ENCODE measurements at regions not wholly inside any gene's neighbourhood (a gene's known extent, or its start where the extent isn't known, plus 50 kb on each side); places are given as distances from the start of the nearest gene placed in this dataset.

DNA sequence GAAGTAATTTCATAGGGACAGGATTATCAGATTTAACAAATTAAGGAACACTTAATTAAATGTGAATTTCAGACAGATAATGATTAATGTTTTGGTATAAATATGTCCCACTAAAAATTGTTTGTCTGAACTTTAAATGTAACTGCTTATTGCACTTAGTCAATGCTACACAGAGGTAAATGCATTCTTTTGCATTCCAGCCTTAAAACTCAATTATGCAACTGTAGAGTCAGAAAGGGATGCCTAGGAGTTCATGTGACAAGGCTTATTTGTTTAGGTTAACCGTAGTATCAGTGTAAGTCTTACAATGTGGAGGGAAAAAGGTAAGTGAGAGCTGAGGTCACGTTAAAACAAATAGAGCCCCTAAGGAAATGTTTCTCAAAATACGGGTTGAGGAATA lies 347.2 kb upstream of the ARGLU1 start:
- intact Hi-C loops (cut with DNase I): loop anchor here (5.0 kb wide), 5 partner anchors 43 to 363 kb away; no protein-coding TSS in a partner anchor
- ATAC-seq (no peak), DNase-seq (ENCODE audit: missing footprints) (no peak)

DNA sequence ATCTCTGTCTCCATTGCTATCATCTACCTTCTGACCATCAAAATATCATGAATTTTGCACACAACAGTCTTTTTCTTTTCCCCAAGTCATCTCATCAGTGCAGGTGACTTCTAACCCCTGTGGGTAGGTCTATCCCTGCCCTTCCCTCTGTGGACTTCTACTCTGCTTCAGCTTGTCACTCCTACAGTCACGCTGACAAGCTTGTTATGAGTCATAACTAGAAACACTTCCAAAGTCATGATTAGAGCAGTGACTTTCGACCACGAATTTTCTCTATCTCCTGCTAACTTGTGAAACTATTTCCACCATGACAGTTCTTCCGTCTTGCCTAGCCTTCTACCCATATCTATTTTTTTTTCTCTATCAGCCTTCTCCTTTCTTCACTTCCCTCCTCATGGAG lies 343.7 kb upstream of the ARGLU1 start:
- ATAC-seq: no peak

DNA sequence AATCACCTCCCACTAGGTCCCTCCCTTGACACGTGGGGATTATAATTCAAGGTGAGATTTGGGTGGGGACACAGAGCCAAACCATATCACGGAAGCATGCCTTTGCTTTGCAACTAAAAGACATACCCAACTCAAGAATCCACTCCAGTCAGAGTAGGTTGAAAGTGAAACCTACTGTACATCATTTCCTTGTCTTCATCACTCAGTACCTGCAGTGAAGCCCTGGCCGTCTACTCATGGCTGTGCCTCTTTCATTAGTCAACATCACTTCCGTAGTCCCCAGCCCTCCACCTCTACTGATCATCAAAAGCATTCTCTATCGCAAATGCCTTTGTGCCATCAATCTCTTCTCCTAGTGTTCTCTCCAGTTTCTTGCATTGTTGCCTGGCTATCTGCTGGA lies 343.1 kb upstream of the ARGLU1 start:
- ATAC-seq (no peak), DNase-seq (ENCODE audit: missing footprints) (no peak)
- intact Hi-C loops (cut with DNase I): no loop called here

More for the DNA sequence above, 343.7 kb upstream of the ARGLU1 start:
- intact Hi-C loops (cut with DNase I): no loop called here
- DNase-seq (ENCODE audit: missing footprints): no peak

DNA sequence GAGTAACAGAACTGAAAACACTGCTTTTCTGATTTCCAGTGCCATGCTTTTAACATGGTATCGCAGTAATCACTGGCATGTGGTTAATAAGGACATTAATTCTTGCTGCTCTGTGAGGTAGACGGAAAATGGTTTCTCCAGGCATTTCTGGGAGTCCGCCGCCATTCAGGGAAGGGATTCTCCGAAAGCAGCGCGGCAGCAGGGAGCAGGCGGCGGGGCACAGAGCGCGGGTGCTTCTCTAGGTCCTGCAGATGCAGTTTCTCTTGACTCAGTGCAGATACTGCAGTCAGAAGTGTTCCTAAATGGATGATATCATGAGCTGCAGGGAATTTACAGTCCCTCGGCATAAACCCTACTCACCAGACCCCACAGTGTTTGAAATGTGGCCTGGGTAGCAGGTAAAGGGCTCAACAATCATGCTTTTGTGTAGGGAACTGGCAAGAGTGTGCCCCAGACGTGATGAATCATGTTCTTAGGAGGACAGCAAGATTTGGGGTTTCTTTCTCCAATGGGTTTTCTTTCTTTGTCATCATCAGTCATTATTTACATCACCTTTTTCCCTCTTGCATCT lies 338.6 kb upstream of the ARGLU1 start:
- intact Hi-C loops (cut with DNase I): no loop called here
- no peak for DNase-seq (ENCODE audit: missing footprints)

DNA sequence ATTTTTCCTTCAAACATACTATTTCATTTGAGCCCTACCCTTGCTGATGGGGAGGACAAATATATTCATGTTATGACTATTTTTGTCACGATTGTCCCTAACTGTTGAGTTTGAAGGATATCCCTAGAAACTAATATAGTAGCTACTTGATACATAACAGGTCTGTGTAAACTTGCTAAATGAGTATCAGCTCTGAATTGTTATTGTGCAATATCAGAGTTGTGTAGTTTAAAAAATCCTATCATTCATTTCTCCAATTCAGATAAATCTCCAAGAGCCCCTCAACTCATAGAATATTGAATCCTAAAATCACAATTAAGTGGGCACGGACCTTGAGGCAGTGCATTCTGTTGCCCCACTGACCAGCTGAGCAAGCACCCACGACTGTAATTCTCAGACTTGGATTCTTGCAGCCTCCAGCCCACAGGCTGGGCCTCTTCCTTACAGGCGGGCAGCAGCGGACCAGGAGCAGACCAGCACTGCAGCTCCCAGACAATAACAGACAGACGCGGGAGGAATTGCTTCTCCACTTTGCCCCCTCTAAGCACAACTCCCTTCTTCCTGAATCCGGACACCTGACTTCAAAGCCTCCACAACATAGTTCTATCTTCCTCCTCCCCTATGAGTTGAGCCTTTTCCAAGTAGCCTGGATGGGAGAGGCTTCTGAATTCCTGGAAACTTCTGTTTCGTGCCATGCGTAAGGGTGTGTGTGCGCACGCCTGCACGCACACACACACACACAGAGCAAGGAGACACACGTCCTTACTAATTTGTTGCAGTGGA lies 337.6 kb upstream of the ARGLU1 start:
- intact Hi-C loops (cut with DNase I): no loop called here
- ATAC-seq (no peak), DNase-seq (ENCODE audit: missing footprints) (no peak)

More for the DNA sequence above, 338.6 kb upstream of the ARGLU1 start:
- ATAC-seq: no peak

DNA sequence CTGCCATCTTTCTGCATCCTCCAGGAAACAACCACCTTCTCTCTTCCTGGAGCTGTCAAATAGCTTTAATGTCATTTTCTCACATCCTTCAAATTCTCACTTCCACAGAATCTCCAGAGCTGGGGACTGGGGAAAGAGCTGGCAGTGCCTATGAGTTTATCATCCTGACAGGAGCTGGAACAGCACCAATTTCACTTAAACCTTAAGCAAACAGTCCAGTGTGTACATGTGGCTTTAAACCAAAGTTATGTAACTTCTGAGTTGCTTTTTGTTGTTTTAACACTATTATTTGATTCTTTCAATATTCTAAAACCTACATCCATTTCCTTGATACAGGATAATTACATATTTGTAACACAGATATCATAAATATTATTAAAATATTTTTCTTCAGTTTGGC lies 331.5 kb upstream of the ARGLU1 start:
- intact Hi-C loops (cut with DNase I): no loop called here
- no peak for DNase-seq (ENCODE audit: missing footprints)
- ATAC-seq: no peak

DNA sequence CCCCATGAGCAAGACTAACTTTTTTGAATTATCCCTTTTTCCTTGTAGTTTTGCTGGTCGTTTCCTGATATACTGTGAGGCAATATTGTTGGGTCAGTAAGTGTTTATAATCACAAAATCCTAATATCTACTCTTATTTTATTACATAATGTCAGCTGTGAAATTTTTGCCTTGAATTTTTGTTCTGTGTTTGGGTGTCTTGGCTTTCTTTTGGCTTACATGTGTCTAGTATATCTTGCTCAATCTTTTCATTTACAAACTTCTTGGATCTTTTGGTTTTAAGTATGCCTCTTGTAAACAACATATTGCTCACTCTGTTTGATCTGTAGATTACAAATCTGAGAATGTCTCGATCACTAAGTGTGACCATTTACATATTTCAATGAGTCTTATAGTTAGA lies 330.3 kb upstream of the ARGLU1 start:
- DNase-seq (ENCODE audit: missing footprints): no peak
- ATAC-seq: no peak
- intact Hi-C loops (cut with DNase I): no loop called here

DNA sequence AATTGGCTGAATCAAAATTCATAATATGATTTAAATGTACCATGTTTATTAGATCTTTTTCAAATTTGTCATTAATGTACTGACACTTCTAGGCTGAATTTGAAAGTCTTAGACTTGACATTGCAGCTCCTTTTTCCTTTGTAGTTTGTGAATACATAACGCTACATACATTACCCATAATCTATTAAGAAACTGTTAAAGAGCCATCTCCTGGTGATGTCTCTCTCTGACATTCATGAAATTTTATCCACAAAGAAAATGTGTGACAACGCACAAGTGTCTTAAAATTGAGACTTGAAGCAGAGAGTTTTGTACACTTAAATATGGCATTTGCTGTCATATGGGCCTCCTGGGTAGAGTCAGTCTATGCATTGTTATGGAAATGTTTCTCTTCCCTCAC lies 320.2 kb upstream of the ARGLU1 start:
- intact Hi-C loops (cut with DNase I): no loop called here
- no peak for ATAC-seq

DNA sequence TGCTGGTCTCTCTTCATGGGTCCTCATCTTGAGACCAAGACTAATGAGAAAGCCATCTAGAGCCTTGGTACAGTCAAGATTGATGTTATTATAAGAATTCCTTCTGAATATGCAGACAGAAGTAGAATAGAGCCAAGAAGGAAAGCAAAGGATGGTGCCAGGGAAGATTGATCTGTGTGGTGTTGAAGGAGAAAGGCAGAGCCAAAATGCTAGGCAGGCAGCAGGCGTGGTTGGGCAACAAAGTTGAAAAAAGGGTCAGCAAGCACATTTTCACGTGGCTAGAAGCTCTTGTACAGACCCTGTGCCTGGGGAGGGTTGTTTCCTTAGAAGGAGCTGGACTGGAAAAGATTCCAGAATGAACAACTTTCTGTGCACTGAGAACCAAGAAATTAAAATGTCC lies 319.7 kb upstream of the ARGLU1 start:
- intact Hi-C loops (cut with DNase I): no loop called here
- DNase-seq (ENCODE audit: missing footprints): no peak
- no peak for ATAC-seq

More for the DNA sequence above, 320.2 kb upstream of the ARGLU1 start:
- no peak for DNase-seq (ENCODE audit: missing footprints)

DNA sequence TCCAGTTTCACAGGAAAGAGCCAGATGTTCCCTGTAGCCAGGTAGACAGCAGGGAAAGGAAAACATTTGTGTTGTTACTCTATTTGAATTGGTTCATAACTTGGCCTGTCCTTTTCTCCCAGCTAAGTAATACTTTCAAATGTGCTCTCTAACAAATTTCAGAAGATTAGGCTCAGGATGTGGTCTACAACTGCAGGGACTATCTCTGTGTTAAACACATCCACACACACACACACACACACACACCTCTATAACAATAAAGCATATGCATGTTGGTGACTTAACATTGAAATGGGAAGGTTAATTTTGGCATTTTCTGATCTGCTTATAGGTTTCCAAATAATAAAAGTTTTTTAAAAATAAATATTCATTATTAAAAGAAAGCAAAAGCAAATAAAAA lies 316.0 kb upstream of the ARGLU1 start:
- ATAC-seq (no peak), DNase-seq (ENCODE audit: missing footprints) (no peak)
- intact Hi-C loops (cut with DNase I): no loop called here

DNA sequence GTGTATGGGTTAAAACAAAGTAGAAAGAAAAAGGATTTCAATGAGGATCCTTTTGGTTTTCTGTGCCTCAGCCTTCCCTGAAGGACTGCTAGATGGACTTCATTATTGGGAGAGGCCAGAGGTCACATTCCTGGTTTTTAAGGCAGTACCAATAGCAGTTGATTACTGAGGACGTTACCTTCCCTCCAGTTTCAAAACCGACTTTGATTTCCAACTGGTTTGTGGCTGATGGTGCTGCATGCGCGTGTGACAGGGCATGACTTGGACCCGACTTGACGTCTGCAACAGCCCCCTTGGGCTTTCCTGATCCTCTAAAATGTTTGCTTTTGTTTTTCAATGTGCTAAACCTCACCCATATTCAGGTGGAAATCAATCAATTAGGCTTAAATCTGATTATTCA lies 314.3 kb upstream of the ARGLU1 start:
- DNase-seq (ENCODE audit: missing footprints) (no peak), ATAC-seq (no peak)
- intact Hi-C loops (cut with DNase I): no loop called here

DNA sequence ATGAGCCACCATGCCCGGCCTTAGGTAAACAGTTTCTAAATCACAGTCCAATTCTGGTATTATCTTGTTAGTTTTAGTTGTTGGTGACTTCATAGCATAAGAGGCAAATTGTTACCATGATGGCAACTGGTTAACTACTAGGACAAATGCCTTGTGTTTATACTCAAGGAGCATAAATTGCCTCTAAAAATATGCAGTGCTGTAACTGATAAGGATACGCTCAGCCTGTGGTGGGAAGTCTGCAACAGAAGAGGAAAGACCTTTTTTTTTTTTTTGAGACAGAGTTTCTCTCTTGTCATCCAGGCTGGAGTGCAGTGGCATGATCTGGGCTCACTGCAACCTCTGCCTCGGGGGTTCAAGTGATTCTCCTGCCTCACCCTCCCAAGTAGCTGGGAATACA lies 311.9 kb upstream of the ARGLU1 start:
- ATAC-seq: no peak
- no peak for DNase-seq (ENCODE audit: missing footprints)
- intact Hi-C loops (cut with DNase I): no loop called here

DNA sequence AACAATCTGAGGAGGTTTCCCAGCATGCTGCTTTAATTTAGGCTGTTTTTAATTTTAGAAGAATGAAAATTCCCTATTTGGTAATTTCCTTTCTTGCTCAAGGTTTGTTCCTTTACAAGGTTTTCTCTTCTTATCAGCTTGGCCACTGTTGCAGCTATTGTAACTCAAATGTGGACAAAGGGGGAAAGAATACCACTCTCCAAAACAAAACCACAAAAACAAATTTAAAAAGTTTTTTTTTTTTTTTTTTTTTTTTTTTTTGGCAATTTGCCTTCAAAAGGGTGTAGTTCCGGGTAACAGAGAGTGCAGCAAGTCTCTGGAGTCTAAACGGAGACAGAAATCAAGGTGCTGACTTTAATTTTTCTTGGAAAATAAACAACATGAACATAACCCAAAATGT lies 306.4 kb upstream of the ARGLU1 start:
- DNase-seq (ENCODE audit: missing footprints): no peak
- ATAC-seq: no peak
- intact Hi-C loops (cut with DNase I): loop anchor here (5.0 kb wide), 1 partner anchor 43 kb away; no protein-coding TSS in a partner anchor

DNA sequence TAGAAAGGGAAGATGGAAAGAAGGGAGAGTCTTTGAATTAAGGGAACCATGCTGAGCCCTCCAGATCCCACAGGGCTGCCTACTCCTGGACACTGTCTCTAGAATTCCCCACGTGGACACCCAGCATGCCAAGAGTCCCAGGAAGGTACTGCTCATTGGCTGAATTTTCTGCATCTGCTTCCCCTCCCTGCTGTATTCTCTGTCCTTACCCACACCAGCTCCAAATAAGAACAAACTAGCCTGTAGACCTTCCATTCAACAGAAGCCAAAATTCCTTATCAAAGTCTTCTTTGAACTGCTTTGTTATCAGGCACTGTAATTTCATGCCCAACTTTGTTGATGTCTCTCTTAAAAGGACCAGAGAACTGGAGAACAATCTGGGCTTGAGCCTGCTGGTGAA lies 305.9 kb upstream of the ARGLU1 start:
- no peak for ATAC-seq
- DNase-seq (ENCODE audit: missing footprints): no peak
- intact Hi-C loops (cut with DNase I): loop anchor here (5.0 kb wide), 1 partner anchor 43 kb away; no protein-coding TSS in a partner anchor

DNA sequence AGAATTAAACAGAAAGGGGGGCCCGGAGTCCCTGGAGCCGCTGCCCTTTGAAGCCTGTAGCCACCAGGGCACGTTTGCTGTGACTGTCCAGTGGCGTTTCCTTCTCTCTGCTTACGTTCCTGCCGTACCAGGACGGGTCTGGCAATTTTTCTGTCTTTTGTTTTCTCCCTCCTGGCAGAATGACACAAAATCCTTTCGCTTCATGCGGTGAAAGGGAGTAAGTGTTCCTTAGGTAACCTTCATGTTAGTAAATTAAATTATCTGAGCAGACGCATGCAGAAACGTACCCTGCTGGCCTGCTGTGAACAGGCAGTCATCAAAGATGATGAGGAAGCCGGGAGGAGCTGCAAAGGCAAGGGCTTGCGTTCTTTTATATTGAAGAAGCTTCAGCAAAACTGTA lies 299.3 kb upstream of the ARGLU1 start:
- intact Hi-C loops (cut with DNase I): no loop called here
- no peak for DNase-seq (ENCODE audit: missing footprints)
- ATAC-seq: no peak

DNA sequence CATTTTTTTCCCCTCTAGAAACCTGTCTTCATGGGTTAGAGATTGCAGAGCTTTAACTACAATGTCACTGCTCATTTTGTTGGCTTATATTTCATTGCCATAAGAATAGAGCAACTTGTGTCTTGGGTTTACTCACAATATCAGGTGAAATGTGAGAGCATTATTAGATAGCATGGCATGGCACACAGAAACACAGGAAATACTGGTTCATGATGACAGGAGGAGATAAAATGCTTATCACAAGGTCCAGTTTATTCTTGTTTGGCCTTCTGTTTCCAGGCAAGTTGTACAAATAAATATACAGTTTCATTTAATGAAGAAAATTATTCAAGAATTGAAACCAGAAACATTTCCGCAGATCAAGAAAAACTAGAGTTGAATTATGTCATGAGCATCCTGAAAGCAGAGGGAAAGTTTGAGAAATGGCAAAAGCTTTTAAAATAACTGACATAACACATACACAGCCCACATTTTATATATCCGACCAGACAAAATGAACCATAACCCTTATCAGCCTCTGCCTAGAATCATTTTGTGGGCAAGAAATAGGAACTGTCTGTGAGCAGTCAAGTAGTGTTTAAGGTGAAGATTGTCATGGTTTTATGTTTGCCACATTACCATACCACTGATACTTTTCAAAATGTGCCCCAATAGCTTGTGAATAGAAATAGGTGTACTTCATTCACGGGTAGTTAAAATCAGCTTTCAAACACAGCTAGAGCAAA lies 297.9 kb upstream of the ARGLU1 start:
- DNase-seq (ENCODE audit: missing footprints): no peak

DNA sequence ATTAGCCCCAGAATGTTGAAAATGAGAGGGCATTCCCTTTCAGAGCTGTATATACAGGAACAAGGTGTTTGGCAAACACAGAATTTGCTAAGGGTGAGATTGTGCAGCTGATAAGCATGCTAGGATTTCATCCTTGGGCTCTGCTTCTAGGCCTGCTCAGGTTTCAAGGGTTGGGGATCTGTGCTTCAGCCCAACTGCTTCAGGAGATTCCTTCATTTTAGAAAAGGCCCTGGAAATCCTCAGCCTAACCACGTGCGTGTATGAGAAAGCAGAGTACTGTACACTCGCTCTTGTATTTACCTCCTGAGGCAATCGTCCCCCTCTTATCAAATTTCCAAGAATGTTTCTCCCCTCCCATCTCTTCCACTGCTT lies 291.6 kb upstream of the ARGLU1 start:
- DNase-seq (ENCODE audit: missing footprints): no peak
- intact Hi-C loops (cut with DNase I): no loop called here
- no peak for ATAC-seq

More for the DNA sequence above, 297.9 kb upstream of the ARGLU1 start:
- no peak for ATAC-seq
- intact Hi-C loops (cut with DNase I): no loop called here

DNA sequence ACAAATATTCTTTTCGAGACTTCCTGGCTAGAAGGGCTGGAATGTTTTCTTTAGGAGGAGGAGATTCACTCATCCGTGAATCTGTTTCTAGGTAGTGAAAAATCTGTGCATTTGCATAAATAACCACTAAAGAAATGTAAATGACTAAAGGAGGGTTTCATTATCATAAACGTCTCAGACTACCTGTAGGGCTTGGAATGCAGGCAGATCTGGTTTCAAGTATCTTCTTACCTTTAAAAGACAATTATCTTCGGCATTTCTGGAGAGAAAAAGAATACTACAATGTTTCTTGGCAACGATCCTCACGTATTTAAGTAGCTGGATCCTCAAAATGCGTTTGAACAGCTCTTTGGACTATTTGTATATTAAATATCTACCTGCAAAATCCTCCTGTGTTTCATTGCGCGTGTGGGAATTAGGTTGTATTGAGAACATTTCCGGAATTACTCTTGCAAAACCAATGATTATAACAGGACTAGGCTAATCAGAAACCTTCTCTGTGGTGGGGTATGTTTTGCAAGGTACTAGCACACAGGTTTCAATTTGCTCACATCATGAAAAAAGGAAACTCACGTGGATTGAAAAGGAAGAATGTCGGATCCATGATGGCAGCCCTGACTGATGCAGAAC lies 291.1 kb upstream of the ARGLU1 start:
- no peak for ATAC-seq
- DNase-seq (ENCODE audit: missing footprints): no peak
- intact Hi-C loops (cut with DNase I): no loop called here

DNA sequence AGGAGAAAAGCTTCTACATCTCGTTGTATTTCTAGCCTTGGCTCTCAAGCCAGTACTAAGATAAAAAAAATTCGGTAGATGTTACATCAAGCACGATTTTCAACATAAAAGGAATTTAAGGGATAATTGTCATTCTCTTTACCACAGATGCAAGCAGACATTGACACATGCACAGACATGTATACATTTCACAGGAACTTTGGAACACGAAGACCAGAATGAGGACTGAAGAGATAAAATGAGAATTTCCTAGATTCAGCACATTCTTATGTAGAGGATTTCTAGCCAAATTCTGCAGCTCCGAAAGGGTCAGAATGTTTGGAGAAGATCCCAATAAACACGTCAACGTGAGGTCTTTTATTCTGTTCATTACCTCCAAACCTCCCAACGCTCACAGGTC lies 284.5 kb upstream of the ARGLU1 start:
- intact Hi-C loops (cut with DNase I): no loop called here
- DNase-seq (ENCODE audit: missing footprints) (no peak), ATAC-seq (no peak)
